HuH-7 (cell line): ENCODE measurements at regions not wholly inside any gene's neighbourhood (a gene's known extent, or its start where the extent isn't known, plus 50 kb on each side); places are given as distances from the start of the nearest gene placed in this dataset.
"Not testable (repeated sequence)": the region's sequence is repeated elsewhere in the genome, so short reads cannot be mapped to it uniquely, and the experiment has no call there.

ENCODE experiments used
- DNase-seq: peaks from one replicate; pipeline ENCODE4 v3.0.0; 2011; ENCODE audit warnings: low spot score

GRCh38 chr2:163187119-163187518 lies 348.6 kb upstream of the KCNH7 start:
- no peak for DNase-seq

- DNase-seq = no peak
Measured at GRCh38 chr2:163185160-163185559, 346.6 kb upstream of the KCNH7 start.

- DNase-seq = peak; percentile 2
Measured at GRCh38 chr2:163182764-163183354, 344.3 kb upstream of the KCNH7 start.

GRCh38 chr2:163177592-163177991 lies 339.0 kb upstream of the KCNH7 start:
- no peak for DNase-seq

GRCh38 chr2:163175294-163175693 lies 336.7 kb upstream of the KCNH7 start:
- DNase-seq = no peak

- DNase-seq = no peak
Measured at GRCh38 chr2:163173591-163173990, 335.0 kb upstream of the KCNH7 start.

GRCh38 chr2:163171786-163172530 lies 333.4 kb upstream of the KCNH7 start:
- no peak for DNase-seq

- DNase-seq = no peak
Measured at GRCh38 chr2:163157891-163158496, 319.4 kb upstream of the KCNH7 start.

- DNase-seq = no peak
Measured at GRCh38 chr2:163157411-163157810, 318.8 kb upstream of the KCNH7 start.

- DNase-seq = no peak
Measured at GRCh38 chr2:163155925-163156324, 317.4 kb upstream of the KCNH7 start.

GRCh38 chr2:163155279-163155883 lies 316.8 kb upstream of the KCNH7 start:
- DNase-seq = peak; percentile 15

- DNase-seq = no peak
Measured at GRCh38 chr2:163142618-163143017, 304.1 kb upstream of the KCNH7 start.

GRCh38 chr2:163138947-163139346 lies 300.4 kb upstream of the KCNH7 start:
- DNase-seq = no peak

- no peak for DNase-seq
Measured at GRCh38 chr2:163135256-163135655, 296.7 kb upstream of the KCNH7 start.

GRCh38 chr2:163133602-163134001 lies 295.0 kb upstream of the KCNH7 start:
- no peak for DNase-seq

- DNase-seq = no peak
Measured at GRCh38 chr2:163132850-163133249, 294.3 kb upstream of the KCNH7 start.

GRCh38 chr2:163132207-163132606 lies 293.6 kb upstream of the KCNH7 start:
- DNase-seq = not testable (repeated sequence)

- DNase-seq = no peak
Measured at GRCh38 chr2:163123526-163123925, 285.0 kb upstream of the KCNH7 start.

- no peak for DNase-seq
Measured at GRCh38 chr2:163122257-163122656, 283.7 kb upstream of the KCNH7 start.

GRCh38 chr2:163121483-163121882 lies 282.9 kb upstream of the KCNH7 start:
- DNase-seq = no peak

- DNase-seq = no peak
Measured at GRCh38 chr2:163119966-163120365, 281.4 kb upstream of the KCNH7 start.

- DNase-seq = peak; percentile 12
Measured at GRCh38 chr2:163086940-163087339, 248.4 kb upstream of the KCNH7 start.
